ENCODE measurements at regions not wholly inside any gene's neighbourhood (a gene's known extent, or its start where the extent isn't known, plus 50 kb on each side); places are given as distances from the start of the nearest gene placed in this dataset.
A peak's percentile ranks its signal among the peaks of the same experiment; 100 is the strongest.

DNA sequence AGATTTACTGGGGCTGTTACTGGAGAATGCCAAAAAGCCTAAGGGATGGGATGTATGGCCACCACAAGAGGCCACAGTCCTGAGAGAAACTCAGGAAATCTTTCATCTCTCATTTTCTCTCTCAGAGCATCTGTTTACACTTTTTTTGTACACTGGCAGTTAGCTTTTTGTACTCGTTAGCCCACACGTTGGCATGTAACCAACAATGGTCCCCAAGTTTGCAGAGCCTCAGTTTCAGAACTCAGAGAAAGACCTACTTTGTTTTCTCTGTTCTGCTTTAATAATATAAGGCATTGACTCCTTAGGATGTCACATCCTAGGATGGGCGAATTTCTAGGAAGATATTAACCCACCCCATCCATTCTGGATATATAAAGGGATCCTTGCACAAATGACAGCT is 183.5 kb downstream of the SUCNR1 start:
- no peak for DNase-seq (ENCODE audit: insufficient read length)
- FAIRE-seq, result peak; percentile 44
- no peak for TF ChIP-seq POLR2AphosphoS5 (IDR thresholded peaks at IDR 0.05; ENCODE audit: low read depth, low read length)
- TF ChIP-seq POLR2A (IDR thresholded peaks at IDR 0.05; ENCODE audit: low read depth, low read length), result no peak
- no peak for TF ChIP-seq TAF1 (IDR thresholded peaks at IDR 0.05; ENCODE audit: borderline replicate concordance, low read depth, low read length)

DNA sequence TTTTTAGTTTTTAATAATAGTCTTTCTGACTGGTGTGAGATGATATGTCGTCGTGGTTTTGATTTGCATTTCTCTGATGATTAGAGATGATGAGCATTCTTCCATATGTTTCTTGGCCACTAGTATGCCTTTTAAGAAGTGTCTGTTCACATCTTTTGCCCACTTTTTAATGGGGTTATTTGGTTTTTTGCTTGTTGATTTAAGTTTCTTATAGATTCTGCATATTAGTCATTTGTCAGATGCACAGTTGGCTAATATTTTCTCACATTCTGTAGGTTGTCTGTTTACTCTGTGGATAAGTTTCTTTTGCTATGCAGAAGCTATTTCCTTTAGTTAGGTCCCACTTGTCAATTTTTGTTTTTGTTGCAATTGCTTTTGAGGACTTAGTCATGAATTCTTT is 185.4 kb downstream of the SUCNR1 start:
- TF ChIP-seq TAF1 (IDR thresholded peaks at IDR 0.05; ENCODE audit: borderline replicate concordance, low read depth, low read length) (no peak), POLR2A (IDR thresholded peaks at IDR 0.05; ENCODE audit: low read depth, low read length) (no peak), POLR2AphosphoS5 (IDR thresholded peaks at IDR 0.05; ENCODE audit: low read depth, low read length) (no peak)
- FAIRE-seq, result no peak

DNA sequence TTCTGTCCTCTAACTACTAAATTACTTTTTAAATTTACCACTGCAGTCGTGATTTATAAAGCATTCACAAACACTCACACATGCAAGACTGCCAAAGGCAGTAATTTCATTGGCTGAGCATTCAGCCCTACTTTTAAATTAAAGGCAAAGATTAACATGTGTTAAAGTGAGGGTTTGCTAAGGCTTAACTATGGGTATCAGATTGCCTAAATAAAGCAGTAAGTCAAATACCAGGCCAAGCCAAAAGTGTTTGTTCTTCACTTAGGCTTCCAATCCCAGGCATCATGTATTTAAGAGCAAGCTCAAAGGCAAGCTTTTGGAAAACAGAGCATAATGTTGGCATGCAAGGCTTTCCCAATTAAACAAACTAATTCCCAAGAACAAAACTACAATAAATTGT is 187.3 kb downstream of the SUCNR1 start:
- DNase-seq (ENCODE audit: insufficient read length) (no peak), FAIRE-seq (no peak)
- TF ChIP-seq TAF1 (IDR thresholded peaks at IDR 0.05; ENCODE audit: borderline replicate concordance, low read depth, low read length) (no peak), POLR2A (IDR thresholded peaks at IDR 0.05; ENCODE audit: low read depth, low read length) (no peak), POLR2AphosphoS5 (IDR thresholded peaks at IDR 0.05; ENCODE audit: low read depth, low read length) (no peak)

More for the DNA sequence above, 185.4 kb downstream of the SUCNR1 start:
- DNase-seq (ENCODE audit: insufficient read length), result no peak

DNA sequence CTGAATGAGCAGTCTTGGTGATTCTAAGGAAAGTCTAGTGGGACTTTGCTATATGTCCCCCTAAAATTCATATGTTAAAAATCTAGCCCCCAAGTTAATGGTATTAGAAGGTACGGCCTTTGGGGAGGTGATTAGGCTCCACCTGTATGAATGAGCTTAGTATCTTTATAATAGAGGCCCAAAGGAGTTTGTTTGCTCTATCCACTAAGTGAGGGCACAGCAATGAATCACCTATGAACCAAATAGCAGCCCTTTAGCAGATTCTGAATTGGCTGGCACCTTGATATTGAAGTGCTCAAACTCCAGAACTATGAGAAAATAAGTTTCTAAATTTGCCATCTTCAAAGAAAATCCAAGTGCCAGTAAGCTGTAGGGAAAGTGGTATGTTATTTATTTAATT is 187.9 kb downstream of the SUCNR1 start:
- FAIRE-seq, result no peak
- no peak for TF ChIP-seq POLR2AphosphoS5 (IDR thresholded peaks at IDR 0.05; ENCODE audit: low read depth, low read length)
- DNase-seq (ENCODE audit: insufficient read length), result no peak

DNA sequence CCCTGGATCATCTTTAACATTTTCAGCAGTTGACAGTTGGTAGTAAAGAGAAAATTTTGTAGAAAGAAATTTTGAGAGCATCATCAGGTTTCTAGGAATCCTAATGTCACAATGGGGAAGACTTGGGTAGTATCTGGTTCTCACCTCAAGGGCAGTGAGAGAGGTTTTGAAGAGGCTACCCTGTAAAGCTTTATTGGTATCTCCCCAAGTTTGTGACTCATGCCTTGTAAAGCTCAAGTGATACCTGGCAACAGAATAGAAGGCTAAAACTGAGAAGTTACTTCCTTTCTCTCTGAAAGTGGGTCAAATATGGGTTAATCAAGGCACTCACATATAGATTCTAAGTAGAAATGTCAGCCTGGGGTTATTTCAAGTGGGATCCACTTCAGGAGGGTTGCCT is 196.4 kb downstream of the SUCNR1 start:
- FAIRE-seq, result no peak
- no peak for DNase-seq (ENCODE audit: insufficient read length)

DNA sequence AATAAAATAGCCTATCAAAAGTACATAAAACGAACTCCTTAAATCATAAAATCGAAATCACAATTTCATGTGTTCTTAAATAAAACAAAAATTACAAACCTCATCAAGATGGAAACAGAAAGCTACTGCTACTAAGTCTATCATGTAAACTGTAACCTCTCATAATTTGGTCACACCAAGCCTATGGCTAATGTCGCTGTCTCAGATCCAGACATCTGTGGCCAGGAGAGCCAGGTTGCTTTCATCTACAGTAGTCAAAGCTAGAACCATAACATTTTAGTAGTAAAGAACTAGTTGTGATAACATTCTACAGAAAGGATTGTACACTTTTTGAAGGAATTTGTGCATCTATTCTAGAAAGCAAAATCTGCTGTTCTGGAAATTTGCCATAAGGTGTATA is 197.4 kb upstream of the MBNL1 start:
- DNase-seq (ENCODE audit: insufficient read length) (no peak), FAIRE-seq (no peak)
- TF ChIP-seq POLR2AphosphoS5 (IDR thresholded peaks at IDR 0.05; ENCODE audit: low read depth, low read length) (no peak), POLR2A (IDR thresholded peaks at IDR 0.05; ENCODE audit: low read depth, low read length) (no peak), TAF1 (IDR thresholded peaks at IDR 0.05; ENCODE audit: borderline replicate concordance, low read depth, low read length) (no peak)

More for the DNA sequence above, 196.4 kb downstream of the SUCNR1 start:
- no peak for TF ChIP-seq POLR2A (IDR thresholded peaks at IDR 0.05; ENCODE audit: low read depth, low read length)
- TF ChIP-seq TAF1 (IDR thresholded peaks at IDR 0.05; ENCODE audit: borderline replicate concordance, low read depth, low read length), result no peak
- TF ChIP-seq POLR2AphosphoS5 (IDR thresholded peaks at IDR 0.05; ENCODE audit: low read depth, low read length), result no peak

DNA sequence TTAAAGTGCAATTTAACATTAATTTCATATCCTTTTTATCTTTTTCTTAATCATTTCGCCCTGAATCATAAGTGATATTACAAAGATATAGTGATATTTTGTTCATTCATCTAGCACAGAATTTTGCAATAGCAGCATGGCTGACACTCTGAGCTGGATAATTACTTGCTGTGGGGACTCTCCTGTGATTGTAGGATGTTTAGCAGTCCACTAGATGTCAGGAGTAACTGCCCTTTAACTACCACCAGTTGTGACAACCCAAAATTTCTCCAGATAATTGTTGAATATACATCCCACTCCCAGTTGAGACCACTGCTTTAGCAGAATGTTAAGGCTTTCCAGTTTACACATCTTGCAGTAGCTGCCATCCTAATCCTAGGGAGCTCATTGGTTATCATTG is 196.8 kb upstream of the MBNL1 start:
- DNase-seq (ENCODE audit: insufficient read length), result no peak
- TF ChIP-seq POLR2AphosphoS5 (IDR thresholded peaks at IDR 0.05; ENCODE audit: low read depth, low read length) (no peak), TAF1 (IDR thresholded peaks at IDR 0.05; ENCODE audit: borderline replicate concordance, low read depth, low read length) (no peak), POLR2A (IDR thresholded peaks at IDR 0.05; ENCODE audit: low read depth, low read length) (no peak)
- no peak for FAIRE-seq

DNA sequence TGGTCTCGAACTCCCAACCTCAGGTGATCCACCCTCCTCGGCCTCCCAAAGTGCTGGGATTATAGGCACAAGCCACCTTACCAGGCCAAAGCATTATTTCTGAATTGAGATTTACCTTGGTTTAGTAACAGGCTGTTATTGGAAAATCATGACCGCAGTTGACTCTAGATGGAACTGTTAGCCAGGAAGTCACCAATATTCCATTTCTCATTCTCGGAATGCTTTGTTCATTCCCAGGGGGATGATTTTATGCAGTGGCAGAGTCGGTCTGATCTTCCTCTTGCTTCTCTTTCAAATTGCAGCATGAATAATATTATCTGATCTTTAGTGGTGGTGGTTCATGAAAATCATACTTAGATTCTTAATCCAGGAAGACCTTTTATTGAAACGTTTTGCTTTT is 195.5 kb upstream of the MBNL1 start:
- FAIRE-seq, result no peak

DNA sequence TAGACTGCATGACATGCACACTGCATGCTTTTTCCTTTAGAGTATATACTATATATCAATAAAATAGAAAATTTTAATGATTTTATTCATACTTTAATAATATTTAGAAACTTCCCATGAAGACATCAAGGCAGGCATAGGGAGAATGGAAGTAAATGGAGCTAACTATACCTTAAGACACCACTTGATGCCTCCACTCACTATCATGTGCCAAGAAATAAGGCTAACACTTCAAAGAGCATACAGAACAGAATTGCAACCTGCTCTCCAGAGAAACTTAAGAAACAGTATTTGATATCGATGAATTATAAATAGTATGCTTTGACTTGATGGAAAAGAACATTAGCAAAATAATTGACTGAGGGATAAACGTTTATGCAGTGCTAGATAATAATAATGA is 192.6 kb upstream of the MBNL1 start:
- DNase-seq (ENCODE audit: insufficient read length), result no peak
- TF ChIP-seq TAF1 (IDR thresholded peaks at IDR 0.05; ENCODE audit: borderline replicate concordance, low read depth, low read length) (no peak), POLR2AphosphoS5 (IDR thresholded peaks at IDR 0.05; ENCODE audit: low read depth, low read length) (no peak), POLR2A (IDR thresholded peaks at IDR 0.05; ENCODE audit: low read depth, low read length) (no peak)
- no peak for FAIRE-seq

More for the DNA sequence above, 195.5 kb upstream of the MBNL1 start:
- no peak for DNase-seq (ENCODE audit: insufficient read length)
- TF ChIP-seq POLR2AphosphoS5 (IDR thresholded peaks at IDR 0.05; ENCODE audit: low read depth, low read length) (no peak), TAF1 (IDR thresholded peaks at IDR 0.05; ENCODE audit: borderline replicate concordance, low read depth, low read length) (no peak), POLR2A (IDR thresholded peaks at IDR 0.05; ENCODE audit: low read depth, low read length) (no peak)

DNA sequence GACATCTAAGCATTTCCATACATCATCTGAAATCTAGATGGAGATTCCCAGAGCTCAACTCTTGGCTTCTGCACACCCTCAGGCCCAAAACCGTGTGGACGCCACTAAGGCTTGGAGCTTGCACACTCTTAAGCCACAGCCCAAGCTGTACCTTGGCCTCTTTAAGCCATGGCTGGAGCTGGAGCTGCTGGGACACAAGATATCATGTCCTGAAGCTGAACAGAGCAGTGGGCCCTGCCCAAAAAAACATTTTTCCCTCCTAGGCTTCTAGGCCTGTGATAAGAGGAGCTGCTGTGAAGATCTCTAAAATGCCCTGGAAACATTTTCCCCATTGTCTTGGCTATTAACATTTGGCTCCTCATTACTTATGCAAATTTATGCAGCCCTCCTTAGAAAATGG is 188.7 kb upstream of the MBNL1 start:
- no peak for FAIRE-seq
- TF ChIP-seq TAF1 (IDR thresholded peaks at IDR 0.05; ENCODE audit: borderline replicate concordance, low read depth, low read length) (no peak), POLR2A (IDR thresholded peaks at IDR 0.05; ENCODE audit: low read depth, low read length) (no peak), POLR2AphosphoS5 (IDR thresholded peaks at IDR 0.05; ENCODE audit: low read depth, low read length) (no peak)
- DNase-seq (ENCODE audit: insufficient read length), result no peak

DNA sequence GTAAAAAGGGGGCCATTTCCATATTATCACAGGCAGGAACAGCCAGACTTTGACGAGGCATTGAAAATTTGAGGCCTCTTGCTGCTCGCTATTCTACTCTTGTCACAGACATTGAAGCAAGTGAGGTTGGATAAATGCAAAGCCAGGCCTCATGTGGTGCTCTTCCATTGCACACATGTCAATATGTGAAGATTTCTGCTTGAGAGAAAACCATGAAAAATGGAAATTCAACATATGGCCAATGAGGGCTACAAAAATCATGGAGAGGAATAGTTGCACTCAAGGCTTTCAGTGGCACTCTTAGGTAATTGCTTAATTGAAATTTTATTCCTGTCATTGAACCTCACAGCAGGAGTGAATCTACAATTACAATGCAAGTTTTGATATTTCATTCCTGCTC is 185.6 kb upstream of the MBNL1 start:
- no peak for FAIRE-seq
- TF ChIP-seq TAF1 (IDR thresholded peaks at IDR 0.05; ENCODE audit: borderline replicate concordance, low read depth, low read length) (no peak), POLR2AphosphoS5 (IDR thresholded peaks at IDR 0.05; ENCODE audit: low read depth, low read length) (no peak), POLR2A (IDR thresholded peaks at IDR 0.05; ENCODE audit: low read depth, low read length) (no peak)
- DNase-seq (ENCODE audit: insufficient read length), result no peak

DNA sequence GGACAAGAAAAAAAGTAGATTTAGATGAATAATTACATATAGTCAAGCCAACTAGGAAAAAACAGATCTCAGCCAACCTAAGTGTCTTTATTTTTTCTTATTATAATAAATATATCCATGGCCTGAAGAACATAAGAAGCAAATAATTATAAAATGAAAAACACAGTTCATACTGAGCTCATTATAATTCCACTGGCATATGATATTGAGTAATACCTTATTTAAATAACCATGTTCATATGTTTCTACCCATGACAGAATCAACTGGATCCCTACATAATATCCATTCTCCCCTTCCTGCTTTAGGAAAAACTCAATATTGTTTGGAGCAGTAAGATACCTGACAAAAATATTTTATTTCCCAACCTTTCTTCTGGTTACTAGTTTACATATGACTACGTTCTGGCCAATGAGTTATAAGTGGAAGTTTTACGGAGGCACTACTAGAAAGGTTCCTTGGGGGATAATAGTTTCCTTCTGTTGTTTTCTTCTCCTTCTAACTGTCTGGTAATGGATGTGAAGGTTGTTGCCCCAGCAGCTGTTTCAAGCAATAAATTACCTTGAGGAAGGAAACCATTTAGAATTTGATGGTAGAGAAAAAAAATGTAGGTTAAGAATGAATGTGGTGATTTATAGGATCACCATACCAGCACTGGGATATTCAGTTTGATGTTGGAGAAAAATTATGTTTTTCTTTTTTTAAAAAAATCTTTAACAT is 184.1 kb upstream of the MBNL1 start:
- FAIRE-seq (no peak), DNase-seq (ENCODE audit: insufficient read length) (no peak)
- no peak for TF ChIP-seq TAF1 (IDR thresholded peaks at IDR 0.05; ENCODE audit: borderline replicate concordance, low read depth, low read length)
- TF ChIP-seq POLR2AphosphoS5 (IDR thresholded peaks at IDR 0.05; ENCODE audit: low read depth, low read length), result no peak
- TF ChIP-seq POLR2A (IDR thresholded peaks at IDR 0.05; ENCODE audit: low read depth, low read length), result no peak
